ENCODE measurements at regions not wholly inside any gene's neighbourhood (a gene's known extent, or its start where the extent isn't known, plus 50 kb on each side); places are given as distances from the start of the nearest gene placed in this dataset.

DNA sequence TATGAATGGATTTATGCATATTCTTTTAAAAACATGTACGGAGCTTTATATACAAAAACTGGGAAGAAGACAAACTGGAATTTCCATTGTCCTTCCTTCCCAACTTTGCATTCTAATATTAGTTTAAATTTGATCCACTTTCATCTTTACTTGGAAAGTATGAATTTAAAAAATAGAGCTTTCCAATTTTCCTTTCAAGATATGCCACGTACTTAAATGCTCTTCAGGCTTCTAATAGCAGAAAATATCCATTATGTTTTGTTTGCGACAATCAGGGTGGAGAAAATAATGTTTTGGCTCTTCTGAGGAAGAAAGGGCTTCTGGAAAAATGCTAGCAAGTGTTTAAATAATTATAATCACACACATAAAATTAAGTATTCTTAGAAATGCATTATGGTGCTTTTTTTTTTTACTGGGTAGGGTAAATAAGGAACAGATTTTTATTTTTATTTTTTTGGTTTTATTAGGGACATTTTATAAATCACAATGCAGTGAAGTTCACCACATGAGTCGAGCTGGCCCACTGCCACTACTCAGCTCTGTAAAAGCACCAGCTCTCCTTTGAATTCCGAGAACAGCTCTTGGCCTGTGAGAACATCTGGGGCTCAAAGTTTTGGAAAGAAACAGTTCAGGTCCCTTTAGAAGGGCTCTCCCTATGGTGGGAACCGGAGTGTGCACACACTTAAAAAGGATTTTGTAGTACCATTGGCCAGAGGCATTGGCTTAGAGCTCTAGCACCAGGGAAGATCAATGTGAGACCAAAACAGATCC, 287.4 kb upstream of the LYPLAL1 start:
- Histone ChIP-seq H3K36me3 (ENCODE audit: control insufficient read depth, insufficient read depth, low read length) (no peaks in the 10 kb centered on the region), H3K27me3 (ENCODE audit: control insufficient read depth, insufficient read depth, low read length) (no peaks in the 10 kb centered on the region), H3K4me3 (ENCODE audit: low read depth, low read length) (no peak overlapping the region)
- no peak for TF ChIP-seq CTCF (IDR thresholded peaks at IDR 0.05; ENCODE audit: insufficient read depth, low read length, severe bottlenecking)
- FAIRE-seq (no peak), DNase-seq (ENCODE audit: low read depth) (no peak)

GRCh38 chr1:218887141-218887925, 286.3 kb upstream of the LYPLAL1 start:
- Histone ChIP-seq H3K27me3 (ENCODE audit: control insufficient read depth, insufficient read depth, low read length) (no peaks in the 10 kb centered on the region), H3K4me3 (ENCODE audit: low read depth, low read length) (no peak overlapping the region), H3K36me3 (ENCODE audit: control insufficient read depth, insufficient read depth, low read length) (no peaks in the 10 kb centered on the region)
- no peak for TF ChIP-seq CTCF (IDR thresholded peaks at IDR 0.05; ENCODE audit: insufficient read depth, low read length, severe bottlenecking)
- no peak for FAIRE-seq
- peak; percentile 69 for DNase-seq (ENCODE audit: low read depth)

GRCh38 chr1:218890451-218890850, 283.2 kb upstream of the LYPLAL1 start:
- Histone ChIP-seq H3K4me3 (ENCODE audit: low read depth, low read length) (no peak overlapping the region), H3K36me3 (ENCODE audit: control insufficient read depth, insufficient read depth, low read length) (no peaks in the 10 kb centered on the region), H3K27me3 (ENCODE audit: control insufficient read depth, insufficient read depth, low read length) (no peaks in the 10 kb centered on the region)
- DNase-seq (ENCODE audit: low read depth) (no peak), FAIRE-seq (no peak)
- no peak for TF ChIP-seq CTCF (IDR thresholded peaks at IDR 0.05; ENCODE audit: insufficient read depth, low read length, severe bottlenecking)

GRCh38 chr1:218891577-218891976, 282.1 kb upstream of the LYPLAL1 start:
- FAIRE-seq: no peak
- DNase-seq (ENCODE audit: low read depth): no peak
- no peaks in the 10 kb centered on the region for H3K27me3 ChIP-seq (ENCODE audit: control insufficient read depth, insufficient read depth, low read length)
- H3K36me3 ChIP-seq (ENCODE audit: control insufficient read depth, insufficient read depth, low read length): no peaks in the 10 kb centered on the region
- no peak for TF ChIP-seq CTCF (IDR thresholded peaks at IDR 0.05; ENCODE audit: insufficient read depth, low read length, severe bottlenecking)
- no peak overlapping the region for H3K4me3 ChIP-seq (ENCODE audit: low read depth, low read length)

GRCh38 chr1:218895064-218895587, 278.6 kb upstream of the LYPLAL1 start:
- Histone ChIP-seq H3K36me3 (ENCODE audit: control insufficient read depth, insufficient read depth, low read length) (no peaks in the 10 kb centered on the region), H3K27me3 (ENCODE audit: control insufficient read depth, insufficient read depth, low read length) (no peaks in the 10 kb centered on the region), H3K4me3 (ENCODE audit: low read depth, low read length) (no peak overlapping the region)
- FAIRE-seq: no peak
- TF ChIP-seq CTCF (IDR thresholded peaks at IDR 0.05; ENCODE audit: insufficient read depth, low read length, severe bottlenecking): no peak
- peak; percentile 5 for DNase-seq (ENCODE audit: low read depth)

Measured in bronchial epithelial cell (primary cell).